ENCODE measurements at regions not wholly inside any gene's neighbourhood (a gene's known extent, or its start where the extent isn't known, plus 50 kb on each side); places are given as distances from the start of the nearest gene placed in this dataset.

DNA sequence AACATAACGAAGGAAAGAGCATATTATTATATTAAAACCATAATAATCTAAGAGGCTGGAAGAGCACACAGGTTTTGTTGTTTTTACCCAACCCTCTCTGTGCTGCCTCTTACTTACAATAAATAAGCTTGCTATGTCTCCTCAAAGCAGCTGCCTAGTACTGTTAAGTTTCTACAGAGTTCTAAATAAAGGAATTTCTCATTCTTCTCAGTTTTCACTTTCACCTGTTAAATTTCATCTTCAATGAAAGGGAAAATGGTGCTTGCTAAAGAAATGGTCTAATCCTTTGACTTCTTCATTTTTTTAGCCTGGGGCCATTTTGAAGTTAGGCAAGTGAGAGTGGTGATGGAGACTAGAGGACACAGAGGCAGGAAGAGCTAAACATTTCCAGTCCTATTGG, 396.1 kb downstream of the MAN2A1 start:
- no peak for DNase-seq

DNA sequence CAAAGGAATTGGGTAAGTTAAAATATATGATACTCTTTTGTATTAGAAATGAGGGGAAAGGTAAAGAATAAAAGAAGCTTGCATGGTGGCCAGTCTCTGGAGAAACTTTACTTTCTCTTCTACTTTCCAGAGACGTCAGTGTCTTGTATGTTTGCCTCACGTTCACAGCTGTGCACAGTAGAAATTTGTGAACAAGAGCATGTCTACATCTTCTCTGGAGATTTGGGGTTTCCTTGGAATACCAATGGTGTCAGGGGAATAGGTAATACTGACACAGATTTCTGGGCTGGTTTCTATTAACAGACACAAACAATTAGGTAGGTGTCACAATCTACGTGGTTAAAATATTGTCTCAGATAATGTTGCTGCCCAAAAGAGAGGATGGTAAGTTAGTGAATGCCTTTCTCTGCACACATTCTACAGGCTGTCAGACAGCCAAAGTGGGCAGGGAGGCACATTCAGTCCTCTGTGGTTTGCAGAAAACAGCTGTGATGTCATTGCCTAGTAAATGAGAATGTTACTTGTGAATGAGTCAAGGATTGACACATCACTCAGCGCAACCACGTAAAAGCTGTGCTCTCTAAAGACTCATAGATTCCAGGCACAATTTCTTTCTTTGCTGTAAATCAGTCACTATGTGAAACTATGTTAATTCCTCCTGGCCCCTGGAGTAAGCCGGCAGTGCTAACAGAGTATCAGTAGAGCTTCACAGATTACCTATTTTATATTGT, 397.1 kb downstream of the MAN2A1 start:
- no peak for DNase-seq

DNA sequence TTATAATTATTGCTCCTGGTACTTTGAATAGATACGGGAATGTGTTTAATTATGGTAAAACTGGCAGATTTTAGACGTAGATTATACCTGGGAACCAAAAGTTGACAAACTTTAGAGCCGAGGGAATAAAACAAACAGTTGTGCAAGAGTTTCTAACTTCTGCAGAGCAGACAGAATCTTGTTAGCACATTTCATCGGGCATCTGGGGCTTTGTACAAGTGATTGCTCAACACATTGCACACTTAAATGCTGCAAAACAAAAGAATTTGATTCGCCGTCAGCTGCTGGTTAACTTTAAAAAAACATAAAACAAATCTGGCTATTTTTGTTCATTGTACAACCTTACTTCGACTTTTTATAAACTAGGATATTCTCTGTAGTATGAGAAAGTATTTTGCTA, 398.1 kb downstream of the MAN2A1 start:
- no peak for DNase-seq

DNA sequence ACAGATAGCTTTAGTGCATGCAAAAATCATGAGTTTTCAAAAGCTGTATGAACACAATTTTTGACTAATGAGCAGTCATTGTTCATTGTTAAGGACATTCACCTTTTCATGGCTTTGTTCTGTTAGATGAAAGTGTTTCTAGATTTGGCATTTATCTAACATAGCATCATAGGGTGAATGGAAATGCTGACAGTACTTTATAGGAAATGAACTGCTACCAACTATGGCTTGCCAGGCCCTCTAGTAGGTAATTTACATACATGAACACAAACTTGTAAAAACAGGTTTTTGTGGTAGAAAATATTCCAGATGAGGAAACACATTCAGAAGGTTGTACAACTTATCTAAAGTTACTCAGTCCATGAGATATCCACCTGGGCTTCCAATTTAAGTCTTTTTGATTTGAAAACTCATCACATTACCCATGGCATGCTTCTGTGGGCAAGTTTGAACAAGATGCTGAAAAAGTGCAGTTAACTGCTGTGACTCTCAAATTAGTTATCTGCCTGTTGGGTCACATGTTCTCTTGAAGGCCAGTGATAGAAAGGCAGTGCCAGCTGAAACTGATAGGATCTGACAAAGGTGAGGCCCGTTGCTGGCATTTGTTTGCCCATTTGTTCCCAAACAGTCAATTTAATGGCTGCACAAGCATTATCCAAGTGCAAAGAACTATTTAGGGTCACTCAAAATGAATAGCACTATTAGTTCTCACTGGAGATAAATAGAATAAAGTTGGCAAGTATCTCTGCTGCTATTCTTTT, 399.1 kb downstream of the MAN2A1 start:
- no peak for DNase-seq

DNA sequence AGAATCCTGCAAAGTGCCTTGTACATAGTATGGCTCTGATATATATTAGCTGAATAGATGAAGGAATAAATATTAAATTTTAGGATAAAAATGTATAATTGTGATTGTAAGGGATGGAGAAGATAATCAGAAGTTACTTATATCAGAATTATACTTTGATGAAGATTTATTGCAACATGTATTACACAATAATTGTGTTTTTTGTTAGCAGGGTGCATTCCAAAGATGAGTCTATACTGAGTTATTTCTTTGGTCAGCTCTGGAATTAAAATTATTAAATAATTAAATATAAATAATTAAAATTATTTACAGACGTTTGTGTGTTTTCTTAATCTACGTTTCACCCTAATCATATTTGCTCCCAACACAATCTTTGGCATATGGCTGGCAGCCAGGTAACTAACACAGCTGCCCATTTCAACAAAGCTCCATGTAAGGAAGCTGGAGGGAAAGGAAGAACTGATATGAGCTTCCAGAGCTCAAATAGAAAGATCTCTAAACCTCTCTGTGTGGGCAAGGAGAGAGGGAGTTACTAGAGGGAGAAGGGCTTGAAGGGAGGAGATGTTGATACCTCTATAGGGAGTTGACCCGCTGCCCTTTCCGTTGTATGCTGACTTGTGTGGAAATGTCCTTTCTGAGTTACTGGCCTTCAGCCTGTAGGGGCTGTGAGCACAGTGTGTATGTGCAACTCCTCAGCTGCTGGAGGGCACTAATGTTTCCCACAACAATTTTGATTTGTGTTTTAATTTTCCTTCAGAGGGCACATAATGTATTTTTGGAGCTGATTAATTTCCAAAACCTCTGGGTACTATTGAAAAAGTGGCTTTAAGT, 403.4 kb downstream of the MAN2A1 start:
- no peak for DNase-seq

DNA sequence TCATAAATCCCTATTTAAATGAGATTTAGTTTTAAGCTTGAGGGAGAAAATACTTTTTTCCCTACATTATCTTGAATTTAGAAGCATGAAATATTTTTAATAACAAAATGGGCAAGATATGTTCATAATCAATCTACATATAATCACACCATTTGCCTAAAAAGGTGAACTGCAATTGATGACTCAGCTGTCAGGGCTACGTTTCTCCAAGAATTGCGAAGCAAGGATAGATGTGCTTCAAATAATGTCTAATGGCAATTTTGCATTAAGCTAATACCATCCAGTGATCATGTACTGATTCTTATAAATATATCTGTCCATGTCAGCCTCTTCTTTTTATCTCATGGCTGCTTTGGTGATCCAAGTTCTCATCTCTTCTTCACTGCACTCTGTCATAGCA, 404.4 kb downstream of the MAN2A1 start:
- DNase-seq = no peak

DNA sequence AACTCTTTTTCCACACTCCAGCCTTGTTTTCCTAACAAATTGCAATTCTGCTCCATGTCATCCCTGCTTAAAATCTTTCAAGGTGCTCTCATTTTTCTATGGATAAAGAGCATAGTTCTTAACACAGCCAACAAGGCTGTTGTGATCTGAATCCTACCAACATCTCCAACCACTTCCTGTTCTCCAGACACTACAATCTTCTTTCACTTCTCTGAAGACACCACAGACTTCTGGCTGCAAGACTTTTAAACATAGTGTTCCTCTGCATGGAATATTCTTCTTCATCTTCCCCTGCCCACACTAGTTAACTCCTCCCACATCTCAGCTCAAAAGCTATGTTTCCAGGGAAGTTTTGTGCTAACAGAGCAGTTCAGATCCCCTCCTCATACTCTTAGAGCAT, 404.8 kb downstream of the MAN2A1 start:
- DNase-seq = no peak

DNA sequence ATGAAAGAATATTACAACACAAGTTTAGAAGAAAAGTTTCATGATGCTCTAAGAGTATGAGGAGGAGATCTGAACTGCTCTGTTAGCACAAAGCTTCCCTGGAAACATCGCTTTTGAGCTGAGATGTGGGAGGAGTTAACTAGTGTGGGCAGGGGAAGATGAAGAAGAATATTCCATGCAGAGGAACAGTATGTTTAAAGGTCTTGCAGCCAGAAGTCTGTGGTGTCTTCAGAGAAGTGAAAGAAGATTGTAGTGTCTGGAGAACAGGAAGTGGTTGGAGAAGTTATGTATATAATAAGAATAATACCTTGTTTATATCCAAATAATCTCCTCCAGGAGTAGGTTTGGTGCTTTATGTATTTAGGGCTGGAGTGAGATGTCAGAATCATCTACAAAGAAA, 406.7 kb downstream of the MAN2A1 start:
- DNase-seq = no peak

DNA sequence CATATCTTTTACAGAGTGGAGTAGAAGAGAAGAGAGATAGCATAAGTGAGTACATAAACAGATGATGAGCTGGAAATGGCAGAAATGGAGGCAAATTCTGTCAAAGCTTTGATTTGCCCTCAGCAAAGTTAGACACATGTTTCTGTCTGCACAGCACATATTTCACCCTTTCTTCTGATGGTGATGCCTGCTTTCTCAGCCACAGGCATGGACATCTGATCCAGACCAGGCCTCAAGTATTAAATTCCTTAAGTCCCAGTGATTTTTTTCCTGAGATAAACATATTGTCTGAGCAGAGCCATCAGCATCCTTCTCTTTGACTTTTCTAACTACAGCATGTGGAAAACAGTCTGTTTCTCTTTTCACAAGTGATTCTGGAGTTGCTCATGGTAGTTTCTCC, 409.8 kb downstream of the MAN2A1 start:
- DNase-seq = no peak

DNA sequence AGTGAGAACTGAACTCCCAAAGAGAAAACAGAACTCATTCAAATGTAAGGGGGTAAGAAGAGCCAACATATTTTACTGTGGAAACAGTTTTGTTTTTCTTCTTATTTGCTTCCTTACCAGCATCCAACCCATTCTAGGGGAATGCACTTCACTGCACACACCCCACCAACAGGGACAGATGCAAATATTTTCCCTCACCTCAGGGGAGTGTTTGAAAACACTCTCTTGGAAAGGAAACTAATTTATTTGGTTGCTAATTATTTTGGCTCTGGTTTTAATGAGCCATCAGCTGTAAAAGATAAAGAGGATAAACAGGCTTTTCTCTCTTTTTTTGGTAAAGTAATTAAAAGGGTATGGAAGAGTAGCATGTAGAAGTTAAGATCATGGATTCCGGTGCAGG, 413.4 kb downstream of the MAN2A1 start:
- DNase-seq = no peak

DNA sequence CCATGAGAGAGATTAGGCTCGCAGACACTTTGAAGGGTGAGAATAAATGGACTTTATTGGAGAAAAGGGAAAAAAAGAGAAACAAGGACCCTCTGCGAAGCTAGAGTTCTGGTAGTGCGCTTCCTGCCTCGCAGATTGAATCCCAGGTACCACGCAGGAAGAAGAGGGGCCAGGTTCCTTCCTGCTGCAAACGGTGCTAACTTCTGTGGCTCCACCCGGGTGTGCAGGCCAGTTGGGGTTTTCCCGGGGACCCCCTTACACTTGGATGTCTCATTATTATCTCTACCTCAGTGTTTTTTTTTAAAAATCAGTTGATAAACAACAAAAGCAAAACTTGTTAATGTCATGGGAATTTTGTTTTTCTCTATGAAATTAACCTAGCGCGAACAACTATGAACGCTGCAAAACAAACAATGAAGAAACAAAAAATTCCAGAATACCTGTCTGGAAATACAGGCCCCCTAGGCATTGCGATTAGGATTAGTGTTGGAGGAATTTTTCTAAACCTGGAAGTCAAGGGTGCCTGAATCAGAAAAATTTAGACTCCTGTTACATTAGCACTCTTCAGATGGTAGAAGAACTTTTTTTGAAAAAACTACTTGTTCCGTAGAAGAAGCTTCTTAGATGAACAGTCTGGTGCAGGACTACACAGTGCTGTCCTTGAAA, 414.5 kb downstream of the MAN2A1 start:
- no peak for DNase-seq

DNA sequence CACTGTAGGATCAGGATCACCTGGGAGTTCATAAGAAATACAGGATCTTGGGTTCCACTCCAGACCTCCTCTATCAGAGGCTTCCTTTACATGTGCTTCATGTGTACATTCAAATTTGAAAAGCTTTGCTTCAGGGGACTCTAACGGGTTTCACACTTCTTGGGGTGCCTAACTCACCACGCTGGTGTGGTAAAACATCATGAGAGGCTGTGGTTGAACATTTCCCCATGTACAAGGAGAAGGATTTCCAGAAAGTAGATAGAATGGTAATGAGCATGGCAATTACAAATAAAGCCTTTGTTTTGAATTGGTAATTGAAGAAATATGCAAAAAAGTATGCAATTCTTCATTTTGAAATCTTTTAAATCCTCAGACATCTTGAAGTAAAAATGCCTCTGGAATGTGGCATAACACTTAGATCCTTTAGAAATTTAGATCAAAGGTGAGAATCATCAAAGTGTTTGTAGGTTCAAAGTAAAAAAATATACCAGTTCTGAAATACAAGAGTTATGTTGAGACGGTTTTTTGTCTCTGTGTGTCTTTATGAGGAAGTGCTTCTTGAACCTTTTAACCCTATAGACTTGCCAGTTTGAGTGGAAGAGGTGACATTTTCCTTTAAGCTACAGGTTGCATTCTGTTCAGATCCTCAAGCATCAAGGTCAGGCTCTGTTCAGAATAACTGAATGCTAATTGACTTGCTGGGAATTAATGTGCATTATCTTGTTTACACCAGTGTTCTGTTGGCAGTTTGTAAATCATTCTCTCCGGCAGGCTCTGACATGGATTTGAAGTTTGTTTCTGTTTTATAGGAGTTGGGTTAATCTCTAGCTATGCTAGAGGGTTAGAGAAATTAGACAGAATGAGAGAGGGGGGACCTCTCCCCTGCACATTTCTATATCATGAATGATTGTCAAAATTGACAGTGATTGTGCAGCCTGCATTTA, 415.3 kb downstream of the MAN2A1 start:
- no peak for DNase-seq

DNA sequence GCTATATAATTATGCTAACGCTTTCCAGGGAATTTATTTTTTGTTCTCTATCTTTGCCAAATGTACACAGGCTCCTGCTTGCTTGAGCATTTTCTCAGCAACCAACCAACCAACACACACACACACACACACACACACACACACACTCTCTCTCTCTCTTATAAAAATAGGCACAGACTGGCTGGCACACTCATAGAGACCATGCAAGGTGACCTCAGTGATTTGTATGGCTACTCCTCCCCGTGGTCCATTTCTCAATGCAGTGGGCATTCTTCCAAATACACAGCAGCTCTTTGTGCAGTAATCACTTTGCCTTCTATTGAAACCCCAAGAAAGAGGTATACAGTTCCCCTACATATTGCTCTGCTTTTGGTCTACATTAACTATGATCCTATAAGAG, 416.0 kb downstream of the MAN2A1 start:
- no peak for DNase-seq

DNA sequence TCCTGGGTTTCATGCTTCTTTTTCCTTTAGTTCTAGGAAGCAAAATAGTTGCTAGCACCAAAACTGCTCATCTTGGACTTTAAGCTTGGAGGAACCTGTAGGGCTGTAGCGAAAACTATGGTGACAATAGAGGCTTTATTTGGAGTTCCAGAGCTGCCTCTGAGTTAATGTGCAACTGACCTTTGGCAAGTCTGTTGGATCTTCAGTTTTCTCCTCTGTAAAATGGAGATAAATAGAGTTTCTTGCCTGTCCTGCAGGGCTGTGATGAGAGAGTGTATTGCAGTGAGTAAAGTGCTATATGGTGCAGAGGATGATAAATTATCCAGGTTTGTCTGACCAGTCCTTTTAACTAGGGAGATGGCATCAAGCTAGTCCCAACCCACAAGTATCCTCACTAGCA, 417.0 kb downstream of the MAN2A1 start:
- no peak for DNase-seq

DNA sequence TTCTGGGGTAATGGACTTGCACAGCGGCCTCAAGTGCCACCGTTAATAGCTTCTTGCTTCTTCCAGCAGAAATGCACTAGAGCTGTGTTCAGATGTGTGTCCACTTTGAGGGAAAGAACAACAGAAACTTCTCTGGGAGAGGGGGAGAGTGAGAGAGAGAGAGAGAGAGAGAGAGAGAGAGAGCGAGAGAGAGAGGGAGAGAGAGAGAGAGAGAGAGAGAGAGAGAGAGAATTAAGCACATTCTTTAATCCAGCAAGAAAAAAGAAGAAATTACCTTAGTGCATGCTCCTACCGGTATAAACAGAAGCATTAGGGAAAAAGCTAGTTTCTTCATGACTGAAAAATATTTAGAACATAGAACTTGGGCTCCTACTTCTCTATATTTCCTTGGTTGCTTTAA, 418.8 kb downstream of the MAN2A1 start:
- DNase-seq = no peak

DNA sequence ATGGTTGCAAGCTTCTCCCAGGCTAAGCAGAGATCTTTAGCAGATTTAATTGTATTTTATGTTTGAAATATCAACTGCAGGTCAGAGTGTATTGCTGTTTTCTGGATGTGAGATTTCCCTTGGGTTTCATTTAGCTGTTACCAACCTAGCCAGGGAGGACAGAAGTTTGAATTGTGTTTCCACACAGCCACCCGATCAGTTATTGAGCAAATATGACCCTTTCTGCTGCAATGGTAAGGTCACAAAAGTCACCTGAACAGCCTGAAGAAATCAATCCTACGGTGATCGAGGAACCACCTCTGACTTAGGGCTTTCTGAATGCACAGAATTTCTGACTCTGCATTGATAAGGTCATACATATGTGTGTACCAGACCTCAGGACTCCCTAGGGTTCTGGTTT, 419.9 kb downstream of the MAN2A1 start:
- DNase-seq = no peak

DNA sequence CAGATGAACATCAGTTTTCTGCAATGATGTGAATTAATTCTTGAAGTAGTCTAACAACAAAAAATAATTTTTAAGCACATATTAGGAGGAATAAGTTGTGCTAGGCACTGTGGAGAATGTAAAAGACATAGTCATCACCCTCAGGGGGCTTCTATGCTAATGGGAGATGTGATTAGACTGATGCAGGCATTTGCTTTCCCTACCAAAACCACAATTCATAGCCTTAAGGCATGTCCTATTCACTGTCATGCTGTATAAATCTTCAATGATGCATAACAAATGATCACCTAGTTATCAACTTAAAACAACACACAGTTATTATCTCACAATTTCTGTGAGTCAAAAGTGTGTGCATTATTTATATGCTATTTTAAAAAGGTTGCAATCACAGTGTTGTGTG, 422.6 kb downstream of the MAN2A1 start:
- no peak for DNase-seq

DNA sequence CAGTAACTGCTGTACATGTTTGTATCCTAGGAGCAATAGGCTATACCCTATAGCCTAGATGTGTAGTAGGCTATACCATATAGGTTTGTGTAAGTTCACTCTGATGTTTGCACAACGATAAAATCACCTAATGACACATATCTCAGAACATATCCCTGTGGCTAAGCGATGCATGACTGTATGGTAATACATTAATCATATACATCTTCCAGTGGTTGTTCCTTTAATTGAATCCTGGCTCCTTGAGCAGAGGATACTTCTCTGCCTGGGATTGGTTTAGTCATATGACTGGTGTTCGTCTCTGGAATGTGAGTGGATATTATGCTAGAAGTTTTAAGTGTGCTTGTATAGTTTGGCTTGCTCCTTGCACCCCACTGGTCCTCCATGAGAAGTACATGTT, 425.8 kb downstream of the MAN2A1 start:
- no peak for DNase-seq

DNA sequence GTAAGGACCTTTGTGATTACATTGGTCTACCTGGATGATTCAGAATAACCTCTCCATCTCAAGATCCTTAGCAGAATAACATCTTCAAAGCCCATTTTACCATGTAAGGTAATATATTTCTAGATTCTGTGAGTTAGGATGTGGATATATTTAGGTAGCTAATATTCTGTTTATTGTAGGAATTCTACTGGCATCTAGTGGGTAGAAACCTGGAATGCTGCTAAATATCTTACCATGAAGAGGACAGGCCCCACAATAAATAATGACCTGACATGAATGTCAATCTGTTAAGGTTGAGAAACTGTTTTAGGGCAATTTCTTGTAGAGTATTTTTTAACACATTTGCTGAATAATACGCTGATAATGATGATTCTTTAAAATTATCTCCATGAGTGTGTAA, 426.8 kb downstream of the MAN2A1 start:
- no peak for DNase-seq

DNA sequence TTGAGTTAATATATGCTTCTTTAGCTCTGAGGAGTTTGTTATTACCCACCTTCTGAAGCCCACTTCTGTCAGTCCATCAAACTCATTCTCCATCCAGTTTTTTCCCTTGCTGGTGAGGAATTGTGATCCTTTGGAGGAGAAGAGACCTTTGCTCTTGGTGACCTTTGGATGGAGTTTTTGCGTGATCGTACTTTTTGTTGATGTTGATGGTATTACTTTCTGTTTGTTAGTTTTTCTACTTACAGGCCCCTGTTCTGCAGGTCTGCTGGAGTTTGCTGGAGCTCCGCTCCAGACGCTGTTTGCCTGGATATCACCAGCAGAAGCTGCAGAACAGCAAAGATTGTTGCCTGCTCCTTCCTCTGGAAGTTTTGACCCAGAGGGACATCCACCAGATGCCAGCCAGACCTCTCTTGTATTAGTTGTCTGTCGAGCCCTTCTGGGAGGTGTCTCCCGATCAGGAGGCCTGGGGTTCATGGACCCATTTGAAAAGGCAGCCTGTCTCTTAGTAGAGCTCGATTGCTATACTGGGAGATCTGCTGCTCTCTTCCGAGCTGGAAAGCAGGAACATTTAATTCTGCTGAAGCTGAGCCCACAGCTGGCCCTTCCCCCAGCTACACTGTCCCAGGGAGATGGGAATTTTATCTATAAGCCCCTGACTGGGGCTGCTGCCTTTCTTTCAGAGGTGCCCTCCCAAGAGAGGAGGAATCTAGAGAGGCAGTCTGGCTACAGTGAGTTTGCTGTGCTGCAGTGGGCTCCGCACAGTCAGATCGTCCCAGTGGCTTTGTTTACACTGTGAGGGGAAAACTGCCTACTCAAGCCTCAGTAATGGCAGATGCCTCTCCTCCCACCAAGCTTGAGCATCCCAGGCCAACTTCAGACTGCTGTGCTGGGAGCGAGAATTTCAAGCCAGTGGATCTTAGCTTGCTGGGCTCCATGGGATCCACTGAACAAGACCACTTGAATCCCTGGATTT, 445.5 kb downstream of the MAN2A1 start:
- DNase-seq = no peak

DNA sequence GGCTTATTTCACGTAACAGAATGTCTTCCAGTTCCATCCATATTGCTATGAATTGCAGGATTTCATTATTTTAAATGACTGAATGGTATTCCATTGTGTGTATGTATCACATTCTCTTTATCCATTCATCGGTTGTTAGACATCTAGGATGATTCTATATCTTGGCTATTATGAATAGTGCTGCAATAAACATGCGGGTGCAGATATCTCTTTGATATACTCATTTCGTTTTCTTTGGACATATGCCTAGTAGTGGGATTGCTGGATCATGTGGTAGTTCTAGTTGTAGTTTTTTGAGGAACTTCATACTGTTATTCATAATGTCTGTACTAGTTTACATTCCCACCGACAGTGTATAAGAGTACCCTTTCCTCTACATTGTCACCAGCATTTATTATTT, 460.5 kb downstream of the MAN2A1 start:
- no peak for DNase-seq

All from activated effector memory CD4-positive, alpha-beta T cell treated with Interleukin-2 at 50 U/mL for 16 hours (primary cell).